Peyer's patch (tissue), 4 donors: ENCODE measurements at regions not wholly inside any gene's neighbourhood (a gene's known extent, or its start where the extent isn't known, plus 50 kb on each side); places are given as distances from the start of the nearest gene placed in this dataset.

Source experiments
- DNase-seq, 3 donors: peaks; one replicate each; pipeline ENCODE4 v3.0.0-alpha.2; 2017 to 2019
- H3K27ac ChIP-seq, 4 donors: fragments of 200-600 bp; sonication (generic); one replicate each; pipeline ENCODE4 v1.5.1; 2016 to 2019
- H3K27me3 ChIP-seq, 2 donors: fragments of 200-600 bp; sonication (generic); one replicate each; pipeline ENCODE4 v1.5.1; 2019
- H3K36me3 ChIP-seq, 3 donors: fragments of 200-600 bp; sonication (generic); one replicate each; pipeline ENCODE4 v1.5.1; 2016 to 2019
- H3K4me1 ChIP-seq, 4 donors: fragments of 200-600 bp; sonication (generic); one replicate each; pipeline ENCODE4 v1.5.1; 2016 to 2019
- H3K4me3 ChIP-seq, 4 donors: fragments of 200-600 bp; sonication (generic); 1 replicate in 3 of 4; 2 replicates in 1 of 4; pipeline ENCODE4 v1.5.1; 2016 to 2019; ENCODE audit warnings: mild to moderate bottlenecking in 1 of 4
- H3K9me3 ChIP-seq, 4 donors: fragments of 200-600 bp; sonication (generic); one replicate each; pipeline ENCODE4 v1.5.1; 2016 to 2019; ENCODE audit warnings: mild to moderate bottlenecking in 1 of 4
- POLR2A ChIP-seq, 2 donors: fragments of 450-650 bp; IDR thresholded peaks; one replicate each; pipeline ENCODE4 v1.5.1; 2017; ENCODE audit warnings: antibody characterized with exemption in 2 of 2, mild to moderate bottlenecking in 2 of 2, moderate library complexity in 2 of 2
- TF ChIP-seq, protein P1 (sequence below), 6 experiments: fragments of 450-650 bp in 4 of 6; fragments of 200-600 bp in 2 of 6; sonication (generic) in 1 of 6; IDR thresholded peaks; one replicate each; pipeline ENCODE4 v1.5.1; 2017 to 2019; ENCODE audit warnings: antibody characterized with exemption in 6 of 6, mild to moderate bottlenecking in 3 of 6, moderate library complexity in 1 of 6

DNA sequence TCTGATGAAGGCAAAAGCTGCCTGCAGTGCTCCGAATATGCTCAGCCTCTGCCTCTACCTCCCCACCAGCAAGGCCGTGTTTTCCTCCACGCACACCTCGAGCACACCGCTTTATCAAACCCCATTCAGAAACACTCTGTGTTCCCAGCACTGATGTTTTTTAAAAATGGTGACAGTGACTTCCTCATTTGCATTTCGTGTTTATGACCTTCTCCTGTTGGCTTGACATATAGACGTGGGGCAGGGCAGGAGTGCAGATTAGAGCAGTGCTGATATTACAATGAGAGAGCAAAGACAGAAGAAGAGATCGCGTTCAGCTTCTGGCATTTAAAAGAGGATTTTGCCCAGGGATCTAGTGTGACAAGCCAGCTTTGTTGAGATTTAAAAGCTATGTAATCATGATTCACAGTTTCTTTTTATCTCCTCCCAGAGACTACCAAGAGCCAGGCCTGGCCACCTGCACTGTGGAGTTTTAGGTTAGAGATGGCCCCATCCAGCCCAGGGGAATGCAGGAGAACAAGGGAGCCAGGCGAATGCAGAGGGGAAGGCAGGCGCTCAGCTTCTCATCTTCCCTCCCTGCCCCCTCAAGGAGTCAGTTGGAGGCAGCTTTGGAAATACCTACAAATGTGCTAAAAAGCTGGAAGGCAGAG lies 61.5 kb upstream of the NEDD4L start:
- Histone ChIP-seq H3K9me3 (no peaks in the 10 kb centered on the region), H3K4me1 (no peaks in the 10 kb centered on the region), H3K27me3 (no peaks in the 10 kb centered on the region), H3K36me3 (no peaks in the 10 kb centered on the region), H3K27ac (no peak overlapping the region), H3K4me3 (no peak overlapping the region)
- no peak for DNase-seq
- TF ChIP-seq, protein P1, sequence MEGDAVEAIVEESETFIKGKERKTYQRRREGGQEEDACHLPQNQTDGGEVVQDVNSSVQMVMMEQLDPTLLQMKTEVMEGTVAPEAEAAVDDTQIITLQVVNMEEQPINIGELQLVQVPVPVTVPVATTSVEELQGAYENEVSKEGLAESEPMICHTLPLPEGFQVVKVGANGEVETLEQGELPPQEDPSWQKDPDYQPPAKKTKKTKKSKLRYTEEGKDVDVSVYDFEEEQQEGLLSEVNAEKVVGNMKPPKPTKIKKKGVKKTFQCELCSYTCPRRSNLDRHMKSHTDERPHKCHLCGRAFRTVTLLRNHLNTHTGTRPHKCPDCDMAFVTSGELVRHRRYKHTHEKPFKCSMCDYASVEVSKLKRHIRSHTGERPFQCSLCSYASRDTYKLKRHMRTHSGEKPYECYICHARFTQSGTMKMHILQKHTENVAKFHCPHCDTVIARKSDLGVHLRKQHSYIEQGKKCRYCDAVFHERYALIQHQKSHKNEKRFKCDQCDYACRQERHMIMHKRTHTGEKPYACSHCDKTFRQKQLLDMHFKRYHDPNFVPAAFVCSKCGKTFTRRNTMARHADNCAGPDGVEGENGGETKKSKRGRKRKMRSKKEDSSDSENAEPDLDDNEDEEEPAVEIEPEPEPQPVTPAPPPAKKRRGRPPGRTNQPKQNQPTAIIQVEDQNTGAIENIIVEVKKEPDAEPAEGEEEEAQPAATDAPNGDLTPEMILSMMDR (IDR thresholded peaks at IDR 0.05), result no peak
- no peak for TF ChIP-seq POLR2A (IDR thresholded peaks at IDR 0.05)

DNA sequence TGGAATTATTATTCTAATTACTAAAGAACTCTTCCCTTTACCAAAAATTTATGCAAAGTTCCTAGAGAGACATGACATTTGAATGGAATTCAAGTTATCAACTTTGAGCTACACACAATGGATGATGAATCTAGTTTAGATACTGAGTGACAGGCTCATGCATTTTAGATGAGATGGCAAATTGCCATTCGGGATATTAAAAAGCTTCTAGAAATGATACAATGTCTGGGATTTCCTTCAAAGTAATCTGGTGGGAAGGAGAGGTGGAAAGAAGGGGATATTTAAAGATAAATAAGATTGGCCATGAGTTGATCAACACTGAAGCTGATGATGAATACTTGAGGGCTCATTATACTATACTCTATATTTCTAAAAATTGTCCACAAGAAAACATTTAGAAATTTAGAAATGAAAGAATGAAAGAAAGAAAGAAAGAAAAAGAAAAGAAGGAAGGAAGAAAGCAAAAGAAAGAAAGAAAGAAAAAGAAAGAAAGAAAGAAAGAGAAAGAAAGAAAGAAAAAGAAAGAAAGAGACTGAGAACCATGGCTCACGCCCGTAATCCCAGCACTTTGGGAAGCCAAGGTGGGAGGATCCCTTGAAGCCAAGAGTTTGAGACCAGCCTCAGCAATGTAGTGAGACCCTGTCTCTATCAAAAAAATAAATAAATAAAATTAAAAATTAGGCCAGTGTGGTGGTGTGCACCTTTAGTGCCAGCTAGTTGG lies 62.6 kb upstream of the NEDD4L start:
- Histone ChIP-seq H3K27me3 (no peaks in the 10 kb centered on the region), H3K36me3 (no peaks in the 10 kb centered on the region), H3K27ac (no peak overlapping the region), H3K9me3 (no peaks in the 10 kb centered on the region), H3K4me3 (no peak overlapping the region), H3K4me1 (no peaks in the 10 kb centered on the region)
- TF ChIP-seq, protein P1 (IDR thresholded peaks at IDR 0.05), result no peak
- TF ChIP-seq POLR2A (IDR thresholded peaks at IDR 0.05), result no peak
- no peak for DNase-seq

DNA sequence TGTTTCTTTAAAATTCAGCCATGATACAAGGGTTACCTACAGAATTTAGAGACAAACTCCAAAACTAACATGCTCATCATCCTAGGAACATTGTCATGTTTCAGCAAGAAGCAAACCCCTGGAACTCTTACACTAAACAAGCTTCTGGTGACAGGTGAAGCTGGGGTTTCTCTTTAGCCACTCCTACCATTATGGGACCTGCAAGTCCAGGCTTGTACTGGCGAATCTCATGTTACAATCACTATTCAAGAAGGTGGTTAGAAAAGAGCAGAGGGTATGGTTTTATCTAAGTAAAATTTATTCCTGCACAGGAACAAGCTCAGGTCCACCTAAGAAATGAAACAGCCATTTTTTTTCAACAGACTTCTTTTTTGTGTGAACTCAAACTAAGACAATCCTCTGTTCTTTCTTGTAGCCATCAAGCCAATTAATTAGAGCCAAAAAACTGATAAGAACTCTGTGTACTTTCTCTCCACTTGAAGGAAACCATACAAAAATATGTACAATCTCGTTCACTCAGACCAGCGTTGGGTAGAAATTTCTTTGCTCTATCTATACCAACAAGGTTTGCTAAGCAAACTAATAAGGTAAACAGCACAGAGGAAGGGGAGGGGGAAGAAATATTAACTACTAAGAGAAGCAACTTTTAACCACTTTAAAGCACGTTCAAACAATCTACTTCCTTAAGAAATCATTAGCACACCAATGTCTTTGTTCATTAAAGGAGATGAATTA lies 63.3 kb upstream of the NEDD4L start:
- no peak for TF ChIP-seq POLR2A (IDR thresholded peaks at IDR 0.05)
- TF ChIP-seq, protein P1 (IDR thresholded peaks at IDR 0.05), result no peak

DNA sequence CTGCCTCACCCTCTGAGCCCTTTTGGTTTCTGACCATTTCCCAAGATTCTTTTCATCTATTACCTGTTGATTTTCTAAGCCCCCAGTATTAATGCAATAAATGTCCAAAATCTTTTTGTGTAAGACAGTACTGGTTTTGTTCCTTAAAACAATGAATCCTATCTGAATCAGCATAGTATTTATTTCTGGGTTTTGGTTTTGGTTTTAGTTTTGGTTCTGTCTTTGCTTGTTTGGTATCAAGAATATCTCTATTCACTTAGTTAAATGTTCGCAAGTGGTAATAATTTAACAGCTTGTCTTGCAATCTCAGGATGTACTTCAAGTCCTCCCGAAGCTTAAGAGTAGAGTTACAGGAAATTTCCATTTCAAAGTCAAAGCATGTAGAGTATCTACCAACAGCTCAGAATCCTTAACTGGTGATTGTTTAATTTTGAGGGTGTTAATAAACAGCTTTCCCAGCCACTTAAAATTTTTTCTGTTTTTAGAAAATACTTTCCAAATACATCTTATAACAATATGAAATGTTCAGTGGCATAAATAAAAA lies 67.7 kb upstream of the NEDD4L start:
- Histone ChIP-seq H3K9me3 (no peaks in the 10 kb centered on the region), H3K27ac (peak overlapping the region in 1 of 4 donors; percentile 25), H3K4me3 (peak overlapping the region in 1 of 4 donors; percentile 2), H3K4me1 (no peaks in the 10 kb centered on the region), H3K27me3 (no peaks in the 10 kb centered on the region), H3K36me3 (no peaks in the 10 kb centered on the region)
- no peak for TF ChIP-seq POLR2A (IDR thresholded peaks at IDR 0.05)
- TF ChIP-seq, protein P1 (IDR thresholded peaks at IDR 0.05), result no peak
- no peak for DNase-seq

More for the DNA sequence above, 63.3 kb upstream of the NEDD4L start:
- no peak for DNase-seq
- Histone ChIP-seq H3K9me3 (no peaks in the 10 kb centered on the region), H3K27ac (no peak overlapping the region), H3K36me3 (no peaks in the 10 kb centered on the region), H3K4me3 (no peak overlapping the region), H3K4me1 (no peaks in the 10 kb centered on the region), H3K27me3 (no peaks in the 10 kb centered on the region)

DNA sequence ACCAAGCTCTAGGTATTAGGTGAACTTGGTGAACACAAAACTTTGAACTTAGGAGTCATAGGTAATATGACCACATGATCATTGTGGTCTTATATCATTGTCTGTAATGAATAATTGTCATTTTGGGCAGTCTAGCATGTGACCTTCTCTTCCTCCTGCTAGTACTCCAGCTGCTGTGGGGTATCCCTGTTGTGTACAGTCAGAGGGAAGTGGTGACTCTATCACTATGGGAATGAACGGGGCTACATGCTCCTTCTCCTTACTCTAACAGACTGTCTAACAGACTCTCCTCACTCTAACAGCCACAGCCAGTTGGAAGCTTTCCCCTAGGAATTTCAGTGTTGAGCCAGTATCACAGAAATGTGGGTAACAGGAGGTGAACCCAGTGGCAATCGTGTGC lies 68.2 kb upstream of the NEDD4L start:
- Histone ChIP-seq H3K27me3 (no peaks in the 10 kb centered on the region), H3K27ac (peak overlapping the region in 1 of 4 donors; percentile 25), H3K9me3 (no peaks in the 10 kb centered on the region), H3K4me3 (peak overlapping the region in 1 of 4 donors; percentile 2), H3K4me1 (no peaks in the 10 kb centered on the region), H3K36me3 (no peaks in the 10 kb centered on the region)
- TF ChIP-seq, protein P1 (IDR thresholded peaks at IDR 0.05), result no peak
- no peak for TF ChIP-seq POLR2A (IDR thresholded peaks at IDR 0.05)
- no peak for DNase-seq
